MCF 10A (cell line): ENCODE measurements at regions not wholly inside any gene's neighbourhood (a gene's known extent, or its start where the extent isn't known, plus 50 kb on each side); places are given as distances from the start of the nearest gene placed in this dataset.

Experiments
- BruUV-seq: library from RNA; stranded (reverse); fragments of 400-500 nt; replicated peaks from 2 replicates; lab custom pipeline; 2021; lab: Mats Ljungman, UMichigan
- CTCF ChIA-PET: fragments of 300-600 bp; sonication (Branson Sonifier 250); formaldehyde crosslinking; extraction: SDS; loops from one replicate; lab custom pipeline; 2021; ENCODE audit warnings: antibody characterized with exemption, inconsistent platforms; lab: Yijun Ruan, JAX
- POLR2A ChIA-PET: fragments of 300-600, 350-650 bp; sonication (Branson Sonifier 250); formaldehyde crosslinking; extraction: SDS; loops from one replicate; lab custom pipeline; 2020; ENCODE audit warnings: antibody characterized with exemption, inconsistent platforms; lab: Yijun Ruan, JAX
- DNase-seq: peaks from one replicate; pipeline ENCODE4 v3.0.0-alpha.2; 2018; ENCODE audit not compliant: unreplicated experiment
- H3K27ac Mint-ChIP-seq: one replicate; pipeline ENCODE4 v1.8.0; 2022; ENCODE audit warnings: mild to moderate bottlenecking, low read depth, mixed read lengths; ENCODE audit not compliant: unreplicated experiment
- H3K27me3 Mint-ChIP-seq: one replicate; pipeline ENCODE4 v1.8.0; 2022; ENCODE audit warnings: mixed read lengths; ENCODE audit not compliant: insufficient read depth, unreplicated experiment
- H3K36me3 Mint-ChIP-seq: one replicate; pipeline ENCODE4 v1.8.0; 2022; ENCODE audit warnings: mild to moderate bottlenecking, moderate library complexity, mixed read lengths; ENCODE audit not compliant: insufficient read depth, unreplicated experiment
- H3K4me1 Mint-ChIP-seq: one replicate; pipeline ENCODE4 v1.8.0; 2022; ENCODE audit warnings: mixed read lengths; ENCODE audit not compliant: insufficient read depth, unreplicated experiment
- H3K4me3 Mint-ChIP-seq: one replicate; pipeline ENCODE4 v1.8.0; 2022; ENCODE audit warnings: mild to moderate bottlenecking, moderate library complexity, mixed read lengths; ENCODE audit not compliant: unreplicated experiment
- H3K9me3 Mint-ChIP-seq: one replicate; pipeline ENCODE4 v1.8.0; 2022; ENCODE audit warnings: mixed read lengths; ENCODE audit not compliant: unreplicated experiment
- intact Hi-C: fragments of 100-400 bp; cut with micrococcal nuclease; formaldehyde crosslinking; loops from 2 replicates; pipeline ENCODE4 v1.14.1; 2022
- TF ChIP-seq, protein P1 (sequence below): fragments of 200-600 bp; IDR thresholded peaks from one replicate; pipeline ENCODE4 v1.8.0; 2022; ENCODE audit warnings: antibody characterized with exemption, mild to moderate bottlenecking; ENCODE audit not compliant: unreplicated experiment

GRCh38 chr13:104740641-104741222 lies 1674.5 kb upstream of the SLC10A2 start:
- no peaks in the 10 kb centered on the region for H3K36me3 Mint-ChIP-seq
- H3K4me1 Mint-ChIP-seq, result no peaks in the 10 kb centered on the region
- intact Hi-C loops, result no loop called here
- H3K9me3 Mint-ChIP-seq, result no peaks in the 10 kb centered on the region
- no peaks in the 10 kb centered on the region for H3K27me3 Mint-ChIP-seq
- ChIA-PET CTCF (interaction anchor here (0.6 to 1.0 kb wide), 2 partner anchors 10 to 51 kb away, joined by 3 to 5 read pairs; no protein-coding TSS in a partner anchor), POLR2A (no interaction called here)
- BruUV-seq, result no TSS peak
- TF ChIP-seq, protein P1, sequence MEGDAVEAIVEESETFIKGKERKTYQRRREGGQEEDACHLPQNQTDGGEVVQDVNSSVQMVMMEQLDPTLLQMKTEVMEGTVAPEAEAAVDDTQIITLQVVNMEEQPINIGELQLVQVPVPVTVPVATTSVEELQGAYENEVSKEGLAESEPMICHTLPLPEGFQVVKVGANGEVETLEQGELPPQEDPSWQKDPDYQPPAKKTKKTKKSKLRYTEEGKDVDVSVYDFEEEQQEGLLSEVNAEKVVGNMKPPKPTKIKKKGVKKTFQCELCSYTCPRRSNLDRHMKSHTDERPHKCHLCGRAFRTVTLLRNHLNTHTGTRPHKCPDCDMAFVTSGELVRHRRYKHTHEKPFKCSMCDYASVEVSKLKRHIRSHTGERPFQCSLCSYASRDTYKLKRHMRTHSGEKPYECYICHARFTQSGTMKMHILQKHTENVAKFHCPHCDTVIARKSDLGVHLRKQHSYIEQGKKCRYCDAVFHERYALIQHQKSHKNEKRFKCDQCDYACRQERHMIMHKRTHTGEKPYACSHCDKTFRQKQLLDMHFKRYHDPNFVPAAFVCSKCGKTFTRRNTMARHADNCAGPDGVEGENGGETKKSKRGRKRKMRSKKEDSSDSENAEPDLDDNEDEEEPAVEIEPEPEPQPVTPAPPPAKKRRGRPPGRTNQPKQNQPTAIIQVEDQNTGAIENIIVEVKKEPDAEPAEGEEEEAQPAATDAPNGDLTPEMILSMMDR, result no peak
- no peak for DNase-seq
- no peak overlapping the region for H3K27ac Mint-ChIP-seq
- H3K4me3 Mint-ChIP-seq, result no peak overlapping the region

- Mint-ChIP-seq H3K36me3 (no peaks in the 10 kb centered on the region), H3K4me3 (no peak overlapping the region), H3K27me3 (no peaks in the 10 kb centered on the region), H3K9me3 (no peaks in the 10 kb centered on the region), H3K27ac (no peak overlapping the region), H3K4me1 (no peaks in the 10 kb centered on the region)
- DNase-seq, result no peak
- intact Hi-C loops, result no loop called here
- ChIA-PET CTCF (interaction anchor here (0.7 to 0.8 kb wide), 2 partner anchors 19 to 25 kb away, joined by 3 read pairs; no protein-coding TSS in a partner anchor), POLR2A (no interaction called here)
- no TSS peak for BruUV-seq
- TF ChIP-seq, protein P1, result no peak
Observed at GRCh38 chr13:104737713-104738112, 1671.5 kb upstream of the SLC10A2 start.

DNA sequence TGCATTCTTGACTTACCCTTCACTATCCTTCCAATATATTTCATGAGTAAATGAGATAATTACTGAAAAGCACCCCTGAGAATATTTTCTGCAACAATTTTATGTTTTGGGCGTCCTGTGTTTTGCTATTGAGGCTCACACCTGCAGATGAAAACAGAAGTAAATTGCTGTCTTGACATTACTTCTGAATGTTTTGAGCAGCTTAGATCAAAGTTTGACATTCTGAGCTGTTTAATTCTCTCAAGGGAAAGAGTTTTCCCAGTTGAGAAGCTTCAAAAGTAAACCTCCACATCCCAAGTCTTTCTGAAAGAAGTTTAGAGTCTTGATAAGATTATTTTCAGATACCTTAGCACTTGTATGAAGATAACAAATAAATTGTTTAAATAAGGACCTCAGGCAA lies 1667.2 kb upstream of the SLC10A2 start:
- H3K9me3 Mint-ChIP-seq, result no peaks in the 10 kb centered on the region
- TF ChIP-seq, protein P1, result no peak
- ChIA-PET CTCF (interaction anchor here (0.8 kb wide), 1 partner anchor 76 kb away, joined by 3 read pairs; no protein-coding TSS in a partner anchor), POLR2A (no interaction called here)
- H3K4me1 Mint-ChIP-seq, result no peaks in the 10 kb centered on the region
- intact Hi-C loops, result no loop called here
- no peaks in the 10 kb centered on the region for H3K36me3 Mint-ChIP-seq
- H3K4me3 Mint-ChIP-seq, result no peak overlapping the region
- BruUV-seq, result no TSS peak
- no peak for DNase-seq
- no peak overlapping the region for H3K27ac Mint-ChIP-seq
- no peaks in the 10 kb centered on the region for H3K27me3 Mint-ChIP-seq

DNA sequence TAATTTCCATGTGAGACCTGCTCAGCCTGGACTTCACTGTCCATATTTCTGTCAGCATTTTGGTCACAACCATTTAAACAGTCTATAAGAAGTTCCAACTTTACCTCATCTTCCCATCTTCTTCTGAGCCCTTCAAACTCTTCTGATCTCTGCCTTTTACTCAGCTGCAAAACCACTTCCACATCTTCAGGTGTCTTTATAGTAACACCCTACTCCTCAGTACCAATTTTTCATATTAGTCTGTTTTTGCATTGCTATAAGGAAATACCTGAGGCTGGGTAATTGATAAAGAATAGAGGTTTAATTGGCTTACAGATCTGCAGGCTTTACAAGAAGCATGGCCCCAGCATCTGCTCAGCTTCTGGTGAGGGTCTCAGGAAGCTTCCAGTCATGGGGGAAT lies 1648.9 kb upstream of the SLC10A2 start:
- TF ChIP-seq, protein P1, result no peak
- Mint-ChIP-seq H3K9me3 (no peaks in the 10 kb centered on the region), H3K36me3 (no peaks in the 10 kb centered on the region), H3K27ac (no peak overlapping the region), H3K4me1 (no peaks in the 10 kb centered on the region), H3K4me3 (no peak overlapping the region), H3K27me3 (no peaks in the 10 kb centered on the region)
- BruUV-seq, result no TSS peak
- intact Hi-C loops, result no loop called here
- DNase-seq, result no peak
- CTCF ChIA-PET, result interaction anchor here (0.5 kb wide), 1 partner anchor 517 kb away, joined by 3 read pairs; no protein-coding TSS in a partner anchor
- POLR2A ChIA-PET, result no interaction called here
